ENCODE measurements at regions not wholly inside any gene's neighbourhood (a gene's known extent, or its start where the extent isn't known, plus 50 kb on each side); places are given as distances from the start of the nearest gene placed in this dataset.
A peak's percentile ranks its signal among the peaks of the same experiment; 100 is the strongest.

DNA sequence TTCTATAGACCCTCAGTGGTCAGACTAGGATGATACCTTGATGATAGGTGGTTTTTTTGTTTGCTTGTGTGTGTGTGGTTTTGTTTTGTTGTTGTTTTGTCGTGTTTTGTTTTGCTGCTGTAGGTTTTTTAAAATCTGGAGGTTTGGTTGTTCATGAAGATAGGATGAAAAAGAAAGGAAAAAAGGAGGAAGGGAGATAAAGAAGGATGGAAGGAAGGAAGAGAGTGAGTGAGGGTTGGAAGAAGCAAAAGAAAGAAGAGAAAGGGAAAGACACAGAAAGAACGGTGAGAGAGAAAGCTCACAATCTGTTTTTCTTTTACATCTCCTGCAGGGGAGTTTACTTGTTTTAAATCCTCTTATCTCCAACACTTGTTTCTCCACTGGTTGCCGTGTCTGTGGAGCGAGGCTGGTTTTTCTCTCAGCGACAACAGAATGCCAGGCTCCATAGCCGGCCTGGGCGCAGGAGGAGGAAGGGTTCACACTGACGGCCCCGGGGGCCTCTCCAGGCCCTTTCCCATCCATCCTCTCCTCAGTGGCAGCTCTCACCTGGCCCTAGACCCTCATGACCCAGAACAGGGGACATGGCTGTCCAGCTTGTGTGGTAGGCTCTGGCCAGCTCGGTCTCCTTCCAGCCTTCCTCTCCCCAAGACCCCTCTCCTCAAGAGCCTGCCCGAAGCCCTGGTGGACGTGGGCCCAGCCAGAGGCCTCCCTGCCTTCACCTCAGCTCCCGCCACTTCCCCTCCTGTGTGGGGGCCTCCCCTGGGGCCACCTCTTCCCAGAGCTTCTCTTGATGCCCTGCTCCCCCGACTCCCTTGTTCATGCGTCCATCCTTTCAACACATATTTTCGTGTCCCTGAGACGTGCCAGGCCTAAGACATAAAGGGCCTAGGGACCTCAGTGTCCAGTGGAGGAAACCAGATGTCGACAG, 168.4 kb downstream of the VEGFA start:
- in situ Hi-C loops (cut with HindIII; ENCODE audit: low pct_unique_long_range_greater_than_20kb, low sequenced_read_pairs) = no loop called here
- H3K27me3 ChIP-seq (ENCODE audit: control insufficient read depth, insufficient read depth, low read length) = no peaks in the 10 kb centered on the region
- no peaks in the 10 kb centered on the region for H3K9me3 ChIP-seq (ENCODE audit: control insufficient read depth, insufficient read depth, low read depth, low read length)
- DNase-seq (ENCODE audit: low read depth, low spot score) (no peak), ATAC-seq (no peak)
- POLR2A ChIA-PET = no interaction called here
- H3K27ac ChIP-seq (ENCODE audit: low read length) = no peak overlapping the region; the same call in 1 of the 2 replicates
- H3K36me3 ChIP-seq (ENCODE audit: control insufficient read depth, insufficient read depth, low read length) = no peaks in the 10 kb centered on the region
- H3K4me1 ChIP-seq (ENCODE audit: control insufficient read depth, insufficient read depth, low read length) = no peaks in the 10 kb centered on the region
- no peak overlapping the region for H3K4me3 ChIP-seq (ENCODE audit: low read depth in 2 of 2, low read length in 2 of 2)
- no TSS peak for BruUV-seq (replicated peaks)
- CTCF ChIA-PET = interaction anchor here (0.6 kb wide), 1 partner anchor 126 kb away, joined by 3 read pairs; no protein-coding TSS in a partner anchor
- TF ChIP-seq, protein P1, sequence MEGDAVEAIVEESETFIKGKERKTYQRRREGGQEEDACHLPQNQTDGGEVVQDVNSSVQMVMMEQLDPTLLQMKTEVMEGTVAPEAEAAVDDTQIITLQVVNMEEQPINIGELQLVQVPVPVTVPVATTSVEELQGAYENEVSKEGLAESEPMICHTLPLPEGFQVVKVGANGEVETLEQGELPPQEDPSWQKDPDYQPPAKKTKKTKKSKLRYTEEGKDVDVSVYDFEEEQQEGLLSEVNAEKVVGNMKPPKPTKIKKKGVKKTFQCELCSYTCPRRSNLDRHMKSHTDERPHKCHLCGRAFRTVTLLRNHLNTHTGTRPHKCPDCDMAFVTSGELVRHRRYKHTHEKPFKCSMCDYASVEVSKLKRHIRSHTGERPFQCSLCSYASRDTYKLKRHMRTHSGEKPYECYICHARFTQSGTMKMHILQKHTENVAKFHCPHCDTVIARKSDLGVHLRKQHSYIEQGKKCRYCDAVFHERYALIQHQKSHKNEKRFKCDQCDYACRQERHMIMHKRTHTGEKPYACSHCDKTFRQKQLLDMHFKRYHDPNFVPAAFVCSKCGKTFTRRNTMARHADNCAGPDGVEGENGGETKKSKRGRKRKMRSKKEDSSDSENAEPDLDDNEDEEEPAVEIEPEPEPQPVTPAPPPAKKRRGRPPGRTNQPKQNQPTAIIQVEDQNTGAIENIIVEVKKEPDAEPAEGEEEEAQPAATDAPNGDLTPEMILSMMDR (IDR thresholded peaks at IDR 0.05) = no peak
- no peak for TF ChIP-seq TCF7L2 (IDR thresholded peaks at IDR 0.05; ENCODE audit: low read depth, low read length)
- TF ChIP-seq, protein P2, sequence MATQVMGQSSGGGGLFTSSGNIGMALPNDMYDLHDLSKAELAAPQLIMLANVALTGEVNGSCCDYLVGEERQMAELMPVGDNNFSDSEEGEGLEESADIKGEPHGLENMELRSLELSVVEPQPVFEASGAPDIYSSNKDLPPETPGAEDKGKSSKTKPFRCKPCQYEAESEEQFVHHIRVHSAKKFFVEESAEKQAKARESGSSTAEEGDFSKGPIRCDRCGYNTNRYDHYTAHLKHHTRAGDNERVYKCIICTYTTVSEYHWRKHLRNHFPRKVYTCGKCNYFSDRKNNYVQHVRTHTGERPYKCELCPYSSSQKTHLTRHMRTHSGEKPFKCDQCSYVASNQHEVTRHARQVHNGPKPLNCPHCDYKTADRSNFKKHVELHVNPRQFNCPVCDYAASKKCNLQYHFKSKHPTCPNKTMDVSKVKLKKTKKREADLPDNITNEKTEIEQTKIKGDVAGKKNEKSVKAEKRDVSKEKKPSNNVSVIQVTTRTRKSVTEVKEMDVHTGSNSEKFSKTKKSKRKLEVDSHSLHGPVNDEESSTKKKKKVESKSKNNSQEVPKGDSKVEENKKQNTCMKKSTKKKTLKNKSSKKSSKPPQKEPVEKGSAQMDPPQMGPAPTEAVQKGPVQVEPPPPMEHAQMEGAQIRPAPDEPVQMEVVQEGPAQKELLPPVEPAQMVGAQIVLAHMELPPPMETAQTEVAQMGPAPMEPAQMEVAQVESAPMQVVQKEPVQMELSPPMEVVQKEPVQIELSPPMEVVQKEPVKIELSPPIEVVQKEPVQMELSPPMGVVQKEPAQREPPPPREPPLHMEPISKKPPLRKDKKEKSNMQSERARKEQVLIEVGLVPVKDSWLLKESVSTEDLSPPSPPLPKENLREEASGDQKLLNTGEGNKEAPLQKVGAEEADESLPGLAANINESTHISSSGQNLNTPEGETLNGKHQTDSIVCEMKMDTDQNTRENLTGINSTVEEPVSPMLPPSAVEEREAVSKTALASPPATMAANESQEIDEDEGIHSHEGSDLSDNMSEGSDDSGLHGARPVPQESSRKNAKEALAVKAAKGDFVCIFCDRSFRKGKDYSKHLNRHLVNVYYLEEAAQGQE (IDR thresholded peaks at IDR 0.05; ENCODE audit: insufficient read depth in 1 of 2, low read depth in 2 of 2, low read length in 1 of 2) = no peak
- TF ChIP-seq POLR2AphosphoS5 (IDR thresholded peaks at IDR 0.05; ENCODE audit: low read depth, low read length) = no peak
- no peak for TF ChIP-seq SIN3A (IDR thresholded peaks at IDR 0.05; ENCODE audit: borderline replicate concordance, insufficient read depth, low read depth, low read length)
- intact Hi-C loops (cut with micrococcal nuclease; ENCODE audit: unreplicated experiment) = no loop called here

DNA sequence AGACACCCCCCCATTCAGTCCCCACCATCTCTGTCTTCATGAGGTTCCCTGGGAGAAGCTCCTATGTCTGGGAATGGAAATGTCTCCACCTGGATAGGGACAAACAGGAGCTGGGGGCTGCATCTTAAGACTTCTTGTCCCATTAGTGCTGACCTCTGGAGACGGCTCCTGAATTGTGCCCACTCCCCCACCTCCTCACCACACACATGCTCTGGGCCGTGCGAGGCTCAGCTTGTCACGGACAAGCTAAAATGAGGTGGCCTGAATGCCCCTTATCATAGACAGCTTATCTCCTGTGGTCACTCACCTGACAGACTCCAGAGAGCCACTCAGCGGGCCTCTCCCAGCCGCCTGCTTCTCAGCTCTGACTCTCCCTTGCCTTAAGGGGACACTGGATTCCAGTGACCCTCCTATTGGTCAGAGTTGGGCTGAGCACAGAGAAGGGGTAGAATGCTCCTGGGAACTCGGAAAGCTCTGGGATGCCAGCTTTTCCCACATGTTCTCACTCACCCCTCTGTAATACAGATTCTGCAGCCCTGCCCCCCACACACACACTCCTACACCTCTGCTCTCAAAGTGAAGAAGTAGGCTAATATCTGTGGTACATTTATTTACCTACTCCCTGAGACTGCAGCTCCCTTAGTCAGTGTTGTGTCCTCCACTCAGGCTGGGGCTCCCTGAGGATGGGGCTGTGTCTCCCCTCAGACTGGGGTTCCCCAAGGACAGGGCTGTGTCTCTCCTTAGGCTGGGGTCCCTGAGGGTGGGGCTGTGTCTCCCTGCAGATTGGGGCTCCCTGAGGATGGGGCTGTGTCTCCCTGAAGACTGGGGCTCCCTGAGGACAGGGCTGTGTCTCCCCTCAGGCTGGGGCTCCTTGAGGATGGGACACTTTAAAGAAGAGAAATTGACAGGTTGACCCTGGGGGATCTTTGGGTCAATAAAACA, 167.5 kb downstream of the VEGFA start:
- H3K9me3 ChIP-seq (ENCODE audit: control insufficient read depth, insufficient read depth, low read depth, low read length) = no peaks in the 10 kb centered on the region
- ATAC-seq (peak; percentile 31; the same call in 1 of the 2 replicates), DNase-seq (ENCODE audit: low read depth, low spot score) (no peak)
- ChIA-PET CTCF (interaction anchor here (0.6 kb wide), 1 partner anchor 127 kb away, joined by 3 read pairs; no protein-coding TSS in a partner anchor), POLR2A (interaction anchor here (0.5 kb wide), 1 partner anchor 151 kb away, joined by 4 read pairs; no protein-coding TSS in a partner anchor)
- no TSS peak for BruUV-seq (replicated peaks)
- H3K27ac ChIP-seq (ENCODE audit: low read length) = no peak overlapping the region; the same call in 1 of the 2 replicates
- intact Hi-C loops (cut with micrococcal nuclease; ENCODE audit: unreplicated experiment) = no loop called here
- H3K4me1 ChIP-seq (ENCODE audit: control insufficient read depth, insufficient read depth, low read length) = 0 out of 2 replicates have a peak, but pooled peaks cover 2% of the 10 kb centered on the region
- no peaks in the 10 kb centered on the region for H3K27me3 ChIP-seq (ENCODE audit: control insufficient read depth, insufficient read depth, low read length)
- in situ Hi-C loops (cut with HindIII; ENCODE audit: low pct_unique_long_range_greater_than_20kb, low sequenced_read_pairs) = no loop called here
- H3K4me3 ChIP-seq (ENCODE audit: low read depth in 2 of 2, low read length in 2 of 2) = no peak overlapping the region
- no peaks in the 10 kb centered on the region for H3K36me3 ChIP-seq (ENCODE audit: control insufficient read depth, insufficient read depth, low read length)
- TF ChIP-seq, protein P2 (IDR thresholded peaks at IDR 0.05; ENCODE audit: insufficient read depth in 1 of 2, low read depth in 2 of 2, low read length in 1 of 2) = no peak
- TF ChIP-seq POLR2AphosphoS5 (IDR thresholded peaks at IDR 0.05; ENCODE audit: low read depth, low read length) (no peak), SIN3A (IDR thresholded peaks at IDR 0.05; ENCODE audit: borderline replicate concordance, insufficient read depth, low read depth, low read length) (no peak)
- TF ChIP-seq, protein P1 (IDR thresholded peaks at IDR 0.05) = no peak

All from Panc1 (cell line).